ENCODE measurements at regions not wholly inside any gene's neighbourhood (a gene's known extent, or its start where the extent isn't known, plus 50 kb on each side); places are given as distances from the start of the nearest gene placed in this dataset.

- no peaks in the 10 kb centered on the region for H3K4me1 ChIP-seq (ENCODE audit: low read length)
- H3K9ac ChIP-seq (ENCODE audit: low read length), result no peak overlapping the region
- H3K4me2 ChIP-seq (ENCODE audit: low read depth, low read length), result no peak overlapping the region
- H3K4me3 ChIP-seq (ENCODE audit: low read length), result no peak overlapping the region
- no peak for TF ChIP-seq EZH2 (optimal IDR thresholded peaks at IDR 0.05; ENCODE audit: low read depth, low read length)
- no peak for TF ChIP-seq EZH2phosphoT487 (IDR thresholded peaks at IDR 0.05; ENCODE audit: low read length)
- TF ChIP-seq CTCF (IDR thresholded peaks at IDR 0.05; ENCODE audit: low read length), result no peak
- no peaks in the 10 kb centered on the region for H3F3A ChIP-seq (ENCODE audit: insufficient read depth, low read length)
- H3K36me3 ChIP-seq (replicated peaks; ENCODE audit: insufficient read depth, low read length), result no peaks in the 10 kb centered on the region
- H2AFZ ChIP-seq (ENCODE audit: low read length), result no peak overlapping the region
- H3K9me2 ChIP-seq (replicated peaks; ENCODE audit: insufficient read depth, low read length), result no peaks in the 10 kb centered on the region
- no peaks in the 10 kb centered on the region for H3K9me3 ChIP-seq (replicated peaks; ENCODE audit: insufficient read depth, low read length)
- DNase-seq, result no peak
- no peaks in the 10 kb centered on the region for H3K79me2 ChIP-seq (ENCODE audit: low read length)
- H4K20me1 ChIP-seq (ENCODE audit: insufficient read depth, low read length), result no peaks in the 10 kb centered on the region
- H3K27me3 ChIP-seq (replicated peaks; ENCODE audit: insufficient read depth, low read length), result no peaks in the 10 kb centered on the region
- no peak overlapping the region for H3K27ac ChIP-seq (ENCODE audit: low read length)
Measured at GRCh38 chr3:168839653-168840052, 743.9 kb upstream of the GOLIM4 start.

GRCh38 chr3:168834558-168834957 lies 738.8 kb upstream of the GOLIM4 start:
- Histone ChIP-seq H3K79me2 (ENCODE audit: low read length) (no peaks in the 10 kb centered on the region), H3K4me2 (ENCODE audit: low read depth, low read length) (no peak overlapping the region), H3K36me3 (replicated peaks; ENCODE audit: insufficient read depth, low read length) (no peaks in the 10 kb centered on the region)

GRCh38 chr3:168828943-168829342 lies 733.2 kb upstream of the GOLIM4 start:
- H4K20me1 ChIP-seq (ENCODE audit: insufficient read depth, low read length), result no peaks in the 10 kb centered on the region
- no peak for DNase-seq
- H3F3A ChIP-seq (ENCODE audit: insufficient read depth, low read length), result no peaks in the 10 kb centered on the region
- H3K9me2 ChIP-seq (replicated peaks; ENCODE audit: insufficient read depth, low read length), result no peaks in the 10 kb centered on the region
- no peak overlapping the region for H3K4me2 ChIP-seq (ENCODE audit: low read depth, low read length)
- no peak for TF ChIP-seq CTCF (IDR thresholded peaks at IDR 0.05; ENCODE audit: low read length)
- TF ChIP-seq EZH2 (optimal IDR thresholded peaks at IDR 0.05; ENCODE audit: low read depth, low read length), result no peak
- TF ChIP-seq EZH2phosphoT487 (IDR thresholded peaks at IDR 0.05; ENCODE audit: low read length), result no peak
- H3K4me3 ChIP-seq (ENCODE audit: low read length), result no peak overlapping the region
- H3K79me2 ChIP-seq (ENCODE audit: low read length), result no peaks in the 10 kb centered on the region
- H3K4me1 ChIP-seq (ENCODE audit: low read length), result peaks cover 5% of the 10 kb centered on the region; the same call in 1 of the 2 replicates
- H3K9me3 ChIP-seq (replicated peaks; ENCODE audit: insufficient read depth, low read length), result no peaks in the 10 kb centered on the region
- no peak overlapping the region for H3K27ac ChIP-seq (ENCODE audit: low read length)
- H3K27me3 ChIP-seq (replicated peaks; ENCODE audit: insufficient read depth, low read length), result no peaks in the 10 kb centered on the region
- no peak overlapping the region for H2AFZ ChIP-seq (ENCODE audit: low read length)
- H3K36me3 ChIP-seq (replicated peaks; ENCODE audit: insufficient read depth, low read length), result no peaks in the 10 kb centered on the region
- no peak overlapping the region for H3K9ac ChIP-seq (ENCODE audit: low read length)

More at GRCh38 chr3:168834558-168834957, 738.8 kb upstream of the GOLIM4 start:
- Histone ChIP-seq H3K9me2 (replicated peaks; ENCODE audit: insufficient read depth, low read length) (no peaks in the 10 kb centered on the region), H3K27me3 (replicated peaks; ENCODE audit: insufficient read depth, low read length) (no peaks in the 10 kb centered on the region), H3K27ac (ENCODE audit: low read length) (no peak overlapping the region), H3K9me3 (replicated peaks; ENCODE audit: insufficient read depth, low read length) (no peaks in the 10 kb centered on the region), H3K4me3 (ENCODE audit: low read length) (no peak overlapping the region), H3K4me1 (ENCODE audit: low read length) (no peaks in the 10 kb centered on the region), H3F3A (ENCODE audit: insufficient read depth, low read length) (no peaks in the 10 kb centered on the region), H4K20me1 (ENCODE audit: insufficient read depth, low read length) (no peaks in the 10 kb centered on the region), H2AFZ (ENCODE audit: low read length) (no peak overlapping the region), H3K9ac (ENCODE audit: low read length) (no peak overlapping the region)
- no peak for TF ChIP-seq EZH2 (optimal IDR thresholded peaks at IDR 0.05; ENCODE audit: low read depth, low read length)
- no peak for TF ChIP-seq EZH2phosphoT487 (IDR thresholded peaks at IDR 0.05; ENCODE audit: low read length)
- TF ChIP-seq CTCF (IDR thresholded peaks at IDR 0.05; ENCODE audit: low read length), result no peak
- no peak for DNase-seq

Data from MM.1S (cell line).